ENCODE measurements at regions not wholly inside any gene's neighbourhood (a gene's known extent, or its start where the extent isn't known, plus 50 kb on each side); places are given as distances from the start of the nearest gene placed in this dataset.
A peak's percentile ranks its signal among the peaks of the same experiment; 100 is the strongest.

- ChIA-PET POLR2A (no interaction called here), CTCF (interaction anchor here (1.4 kb wide), 1 partner anchor 115 kb away, joined by 4 read pairs; no protein-coding TSS in a partner anchor)
- H3K27me3 Mint-ChIP-seq = no peaks in the 10 kb centered on the region
- Histone ChIP-seq H3K27ac (ENCODE audit: low read depth, low read length) (no peak overlapping the region), H3K9me3 (ENCODE audit: low read length) (no peaks in the 10 kb centered on the region), H3K27me3 (ENCODE audit: insufficient read depth, low read length, poor library complexity, severe bottlenecking) (no peaks in the 10 kb centered on the region), H3K4me3 (ENCODE audit: low read length) (no peak overlapping the region), H3K4me1 (ENCODE audit: insufficient read depth, low read length) (no peaks in the 10 kb centered on the region), H3K36me3 (ENCODE audit: insufficient read depth, low read length) (no peaks in the 10 kb centered on the region)
- H3K4me3 Mint-ChIP-seq = no peak overlapping the region
- no peak for DNase-seq
- peak overlapping the region in 1 of 8 donors; percentile 6 for H3K27ac Mint-ChIP-seq
- H3K9me3 Mint-ChIP-seq = no peaks in the 10 kb centered on the region
- H3K36me3 Mint-ChIP-seq = peaks cover 0 to 21% (median 0%) of the 10 kb centered on the region in 3 donors
- peaks cover 5 to 9% (median 7%) of the 10 kb centered on the region in 3 donors for H3K4me1 Mint-ChIP-seq
Measured at GRCh38 chr12:91926848-91927247, 218.8 kb downstream of the BTG1 start.

GRCh38 chr12:91924827-91925226 lies 220.8 kb downstream of the BTG1 start:
- CTCF ChIA-PET = no interaction called here
- no peak for DNase-seq
- Mint-ChIP-seq H3K27me3 (peaks cover 0 to 2% of the 10 kb centered on the region in 2 donors), H3K4me3 (no peak overlapping the region), H3K36me3 (peaks cover 0 to 27% (median 0%) of the 10 kb centered on the region in 3 donors), H3K4me1 (peaks cover 18 to 23% (median 22%) of the 10 kb centered on the region in 3 donors), H3K27ac (peak overlapping the region in 2 of 8 donors; percentile 38 to 85), H3K9me3 (no peaks in the 10 kb centered on the region)
- Histone ChIP-seq H3K36me3 (ENCODE audit: insufficient read depth, low read length) (no peaks in the 10 kb centered on the region), H3K4me1 (ENCODE audit: insufficient read depth, low read length) (peaks cover 13% of the 10 kb centered on the region), H3K27ac (ENCODE audit: low read depth, low read length) (no peak overlapping the region), H3K27me3 (ENCODE audit: insufficient read depth, low read length, poor library complexity, severe bottlenecking) (no peaks in the 10 kb centered on the region), H3K9me3 (ENCODE audit: low read length) (no peaks in the 10 kb centered on the region), H3K4me3 (ENCODE audit: low read length) (no peak overlapping the region)
- POLR2A ChIA-PET = no interaction called here

- no peaks in the 10 kb centered on the region for H3K36me3 ChIP-seq (ENCODE audit: insufficient read depth, low read length)
- Mint-ChIP-seq H3K36me3 (peaks cover 0 to 21% (median 0%) of the 10 kb centered on the region in 3 donors), H3K27me3 (peaks cover 0 to 2% of the 10 kb centered on the region in 2 donors), H3K9me3 (no peaks in the 10 kb centered on the region), H3K4me3 (no peak overlapping the region), H3K4me1 (peaks cover 18 to 23% (median 22%) of the 10 kb centered on the region in 3 donors), H3K27ac (no peak overlapping the region)
- DNase-seq = peak in 1 of 5 donors; percentile 41
- H3K4me3 ChIP-seq (ENCODE audit: low read length) = no peak overlapping the region
- no peaks in the 10 kb centered on the region for H3K27me3 ChIP-seq (ENCODE audit: insufficient read depth, low read length, poor library complexity, severe bottlenecking)
- POLR2A ChIA-PET = no interaction called here
- H3K27ac ChIP-seq (ENCODE audit: low read depth, low read length) = no peak overlapping the region
- H3K4me1 ChIP-seq (ENCODE audit: insufficient read depth, low read length) = peaks cover 13% of the 10 kb centered on the region
- CTCF ChIA-PET = interaction anchor here (1.5 kb wide), 1 partner anchor 220 kb away, joined by 3 read pairs; no protein-coding TSS in a partner anchor
- no peaks in the 10 kb centered on the region for H3K9me3 ChIP-seq (ENCODE audit: low read length)
Measured at GRCh38 chr12:91923864-91924263, 221.8 kb downstream of the BTG1 start.

- Mint-ChIP-seq H3K4me1 (peaks cover 20 to 26% (median 23%) of the 10 kb centered on the region in 3 donors), H3K4me3 (no peak overlapping the region), H3K27me3 (peaks cover 0 to 2% of the 10 kb centered on the region in 2 donors), H3K36me3 (peaks cover 0 to 17% (median 0%) of the 10 kb centered on the region in 3 donors), H3K9me3 (no peaks in the 10 kb centered on the region), H3K27ac (no peak overlapping the region)
- Histone ChIP-seq H3K36me3 (ENCODE audit: insufficient read depth, low read length) (no peaks in the 10 kb centered on the region), H3K4me1 (ENCODE audit: insufficient read depth, low read length) (peaks cover 13% of the 10 kb centered on the region), H3K27me3 (ENCODE audit: insufficient read depth, low read length, poor library complexity, severe bottlenecking) (no peaks in the 10 kb centered on the region), H3K27ac (ENCODE audit: low read depth, low read length) (no peak overlapping the region), H3K9me3 (ENCODE audit: low read length) (no peaks in the 10 kb centered on the region), H3K4me3 (ENCODE audit: low read length) (no peak overlapping the region)
- CTCF ChIA-PET = interaction anchor here (1.5 to 1.7 kb wide), 2 partner anchors 112 to 221 kb away, joined by 3 to 4 read pairs; no protein-coding TSS in a partner anchor
- POLR2A ChIA-PET = no interaction called here
- no peak for DNase-seq
Measured at GRCh38 chr12:91922674-91923073, 223.0 kb downstream of the BTG1 start.

- Mint-ChIP-seq H3K36me3 (peaks cover 0 to 17% (median 0%) of the 10 kb centered on the region in 3 donors), H3K27ac (peak overlapping the region in 2 of 8 donors; percentile 42 to 77), H3K27me3 (peaks cover 0 to 2% of the 10 kb centered on the region in 2 donors), H3K9me3 (no peaks in the 10 kb centered on the region), H3K4me3 (no peak overlapping the region), H3K4me1 (peaks cover 20 to 26% (median 23%) of the 10 kb centered on the region in 3 donors)
- Histone ChIP-seq H3K4me3 (ENCODE audit: low read length) (no peak overlapping the region), H3K27ac (ENCODE audit: low read depth, low read length) (no peak overlapping the region), H3K36me3 (ENCODE audit: insufficient read depth, low read length) (no peaks in the 10 kb centered on the region), H3K27me3 (ENCODE audit: insufficient read depth, low read length, poor library complexity, severe bottlenecking) (no peaks in the 10 kb centered on the region), H3K4me1 (ENCODE audit: insufficient read depth, low read length) (peaks cover 13% of the 10 kb centered on the region), H3K9me3 (ENCODE audit: low read length) (no peaks in the 10 kb centered on the region)
- ChIA-PET POLR2A (no interaction called here), CTCF (interaction anchor here (1.7 kb wide), 1 partner anchor 111 kb away, joined by 4 read pairs; no protein-coding TSS in a partner anchor)
- no peak for DNase-seq
Measured at GRCh38 chr12:91922139-91922538, 223.5 kb downstream of the BTG1 start.

- Mint-ChIP-seq H3K9me3 (no peaks in the 10 kb centered on the region), H3K27ac (peak overlapping the region in 3 of 8 donors; percentile 22 to 58 (median 52)), H3K4me1 (peaks cover 20 to 26% (median 23%) of the 10 kb centered on the region in 3 donors), H3K27me3 (peaks cover 0 to 2% of the 10 kb centered on the region in 2 donors), H3K4me3 (no peak overlapping the region), H3K36me3 (peaks cover 0 to 11% (median 2%) of the 10 kb centered on the region in 3 donors)
- no peak overlapping the region for H3K4me3 ChIP-seq (ENCODE audit: low read length)
- no peak for DNase-seq
- H3K4me1 ChIP-seq (ENCODE audit: insufficient read depth, low read length) = peaks cover 13% of the 10 kb centered on the region
- no peaks in the 10 kb centered on the region for H3K9me3 ChIP-seq (ENCODE audit: low read length)
- ChIA-PET POLR2A (no interaction called here), CTCF (interaction anchor here (1.7 kb wide), 1 partner anchor 110 kb away, joined by 4 read pairs; no protein-coding TSS in a partner anchor)
- H3K27ac ChIP-seq (ENCODE audit: low read depth, low read length) = no peak overlapping the region
- H3K27me3 ChIP-seq (ENCODE audit: insufficient read depth, low read length, poor library complexity, severe bottlenecking) = no peaks in the 10 kb centered on the region
- H3K36me3 ChIP-seq (ENCODE audit: insufficient read depth, low read length) = no peaks in the 10 kb centered on the region
Measured at GRCh38 chr12:91921555-91921954, 224.1 kb downstream of the BTG1 start.

- Histone ChIP-seq H3K9me3 (ENCODE audit: low read length) (no peaks in the 10 kb centered on the region), H3K27ac (ENCODE audit: low read depth, low read length) (no peak overlapping the region), H3K27me3 (ENCODE audit: insufficient read depth, low read length, poor library complexity, severe bottlenecking) (no peaks in the 10 kb centered on the region), H3K4me1 (ENCODE audit: insufficient read depth, low read length) (peaks cover 13% of the 10 kb centered on the region), H3K4me3 (ENCODE audit: low read length) (no peak overlapping the region), H3K36me3 (ENCODE audit: insufficient read depth, low read length) (no peaks in the 10 kb centered on the region)
- no peak for DNase-seq
- Mint-ChIP-seq H3K27me3 (peaks cover 0 to 2% of the 10 kb centered on the region in 2 donors), H3K9me3 (no peaks in the 10 kb centered on the region), H3K36me3 (peaks cover 0 to 11% (median 2%) of the 10 kb centered on the region in 3 donors), H3K4me1 (peaks cover 20 to 26% (median 23%) of the 10 kb centered on the region in 3 donors), H3K4me3 (no peak overlapping the region), H3K27ac (peak overlapping the region in 2 of 8 donors; percentile 39 to 49)
- ChIA-PET CTCF (no interaction called here), POLR2A (no interaction called here)
Measured at GRCh38 chr12:91920741-91921140, 224.9 kb downstream of the BTG1 start.

- H3K27ac ChIP-seq (ENCODE audit: low read depth, low read length) = no peak overlapping the region
- POLR2A ChIA-PET = no interaction called here
- peaks cover 13% of the 10 kb centered on the region for H3K4me1 ChIP-seq (ENCODE audit: insufficient read depth, low read length)
- peaks cover 20 to 26% (median 23%) of the 10 kb centered on the region in 3 donors for H3K4me1 Mint-ChIP-seq
- peaks cover 0 to 11% (median 2%) of the 10 kb centered on the region in 3 donors for H3K36me3 Mint-ChIP-seq
- H3K27ac Mint-ChIP-seq = peak overlapping the region in 2 of 8 donors; percentile 39 to 49
- no peak for DNase-seq
- H3K27me3 Mint-ChIP-seq = peaks cover 0 to 2% of the 10 kb centered on the region in 2 donors
- CTCF ChIA-PET = no interaction called here
- H3K9me3 Mint-ChIP-seq = no peaks in the 10 kb centered on the region
- H3K9me3 ChIP-seq (ENCODE audit: low read length) = no peaks in the 10 kb centered on the region
- H3K4me3 Mint-ChIP-seq = no peak overlapping the region
- no peaks in the 10 kb centered on the region for H3K27me3 ChIP-seq (ENCODE audit: insufficient read depth, low read length, poor library complexity, severe bottlenecking)
- no peak overlapping the region for H3K4me3 ChIP-seq (ENCODE audit: low read length)
- H3K36me3 ChIP-seq (ENCODE audit: insufficient read depth, low read length) = no peaks in the 10 kb centered on the region
Measured at GRCh38 chr12:91920276-91920675, 225.4 kb downstream of the BTG1 start.
